ENCODE measurements at regions not wholly inside any gene's neighbourhood (a gene's known extent, or its start where the extent isn't known, plus 50 kb on each side); places are given as distances from the start of the nearest gene placed in this dataset.

- no peak overlapping the region for H3K4me3 ChIP-seq (ENCODE audit: low read length)
- Mint-ChIP-seq H3K27ac (no peak overlapping the region), H3K36me3 (ENCODE audit: low read depth) (no peaks in the 10 kb centered on the region), H3K4me3 (no peak overlapping the region), H3K9me3 (no peaks in the 10 kb centered on the region), H3K4me1 (peaks cover 11% of the 10 kb centered on the region), H3K27me3 (ENCODE audit: insufficient read depth) (no peaks in the 10 kb centered on the region)
- H3K27ac ChIP-seq (ENCODE audit: low read depth, low read length), result no peak overlapping the region
- no peaks in the 10 kb centered on the region for H3K9me3 ChIP-seq (ENCODE audit: control insufficient read depth, low read length)
- no peaks in the 10 kb centered on the region for H3K4me1 ChIP-seq (ENCODE audit: control insufficient read depth, insufficient read depth, low read length)
- H3K9ac ChIP-seq (ENCODE audit: extremely low read depth, low read length, poor library complexity, severe bottlenecking), result no peak overlapping the region
- TF ChIP-seq CTCF (conservative IDR thresholded peaks at IDR 0.05), result no peak
- H3K27me3 ChIP-seq (ENCODE audit: control insufficient read depth, insufficient read depth, low read length, poor library complexity, severe bottlenecking), result no peaks in the 10 kb centered on the region
- DNase-seq, result no peak
- H3K36me3 ChIP-seq (ENCODE audit: control insufficient read depth, insufficient read depth, low read length), result no peaks in the 10 kb centered on the region
- WGBS, 2 experiments (ENCODE audit: insufficient coverage in 1 of 2, insufficient read length in 1 of 2), result 91 to 100% methylated on average over 1 of the region's 1 CpG
These were observed 56.1 kb upstream of the DCC start for GRCh38 chr18:52283927-52284326.

- H3K9me3 ChIP-seq (ENCODE audit: control insufficient read depth, low read length), result no peaks in the 10 kb centered on the region
- H3K4me3 Mint-ChIP-seq, result no peak overlapping the region
- 82 to 83% methylated on average over 5 to 6 of the region's 6 CpGs for WGBS, 2 experiments (ENCODE audit: insufficient coverage in 1 of 2, insufficient read length in 1 of 2)
- H3K4me1 ChIP-seq (ENCODE audit: control insufficient read depth, insufficient read depth, low read length), result no peaks in the 10 kb centered on the region
- H3K4me1 Mint-ChIP-seq, result peaks cover 11% of the 10 kb centered on the region
- no peaks in the 10 kb centered on the region for H3K27me3 Mint-ChIP-seq (ENCODE audit: insufficient read depth)
- H3K4me3 ChIP-seq (ENCODE audit: low read length), result no peak overlapping the region
- H3K27ac ChIP-seq (ENCODE audit: low read depth, low read length), result no peak overlapping the region
- no peak for TF ChIP-seq CTCF (conservative IDR thresholded peaks at IDR 0.05)
- no peaks in the 10 kb centered on the region for H3K27me3 ChIP-seq (ENCODE audit: control insufficient read depth, insufficient read depth, low read length, poor library complexity, severe bottlenecking)
- no peaks in the 10 kb centered on the region for H3K9me3 Mint-ChIP-seq
- H3K36me3 ChIP-seq (ENCODE audit: control insufficient read depth, insufficient read depth, low read length), result no peaks in the 10 kb centered on the region
- H3K9ac ChIP-seq (ENCODE audit: extremely low read depth, low read length, poor library complexity, severe bottlenecking), result no peak overlapping the region
- no peak overlapping the region for H3K27ac Mint-ChIP-seq
- H3K36me3 Mint-ChIP-seq (ENCODE audit: low read depth), result no peaks in the 10 kb centered on the region
- DNase-seq, result no peak
These were observed 53.3 kb upstream of the DCC start for GRCh38 chr18:52286675-52287074.

- H3K27ac Mint-ChIP-seq, result no peak overlapping the region
- H3K27me3 ChIP-seq (ENCODE audit: control insufficient read depth, insufficient read depth, low read length, poor library complexity, severe bottlenecking), result no peaks in the 10 kb centered on the region
- no peaks in the 10 kb centered on the region for H3K36me3 ChIP-seq (ENCODE audit: control insufficient read depth, insufficient read depth, low read length)
- DNase-seq, result no peak
- TF ChIP-seq CTCF (conservative IDR thresholded peaks at IDR 0.05), result no peak
- H3K9ac ChIP-seq (ENCODE audit: extremely low read depth, low read length, poor library complexity, severe bottlenecking), result no peak overlapping the region
- H3K27ac ChIP-seq (ENCODE audit: low read depth, low read length), result no peak overlapping the region
- no peak overlapping the region for H3K4me3 ChIP-seq (ENCODE audit: low read length)
- no peaks in the 10 kb centered on the region for H3K27me3 Mint-ChIP-seq (ENCODE audit: insufficient read depth)
- no peak overlapping the region for H3K4me3 Mint-ChIP-seq
- H3K4me1 Mint-ChIP-seq, result peaks cover 11% of the 10 kb centered on the region
- no peaks in the 10 kb centered on the region for H3K9me3 Mint-ChIP-seq
- WGBS, 2 experiments (ENCODE audit: insufficient coverage in 1 of 2, insufficient read length in 1 of 2), result 42% methylated on average over 1 of the region's 1 CpG; no CpG with 5 or more reads in 1 of the 2 experiments
- H3K9me3 ChIP-seq (ENCODE audit: control insufficient read depth, low read length), result no peaks in the 10 kb centered on the region
- no peaks in the 10 kb centered on the region for H3K36me3 Mint-ChIP-seq (ENCODE audit: low read depth)
- H3K4me1 ChIP-seq (ENCODE audit: control insufficient read depth, insufficient read depth, low read length), result no peaks in the 10 kb centered on the region
These were observed 52.8 kb upstream of the DCC start for GRCh38 chr18:52287151-52287550.
